ENCODE measurements at regions not wholly inside any gene's neighbourhood (a gene's known extent, or its start where the extent isn't known, plus 50 kb on each side); places are given as distances from the start of the nearest gene placed in this dataset.
A peak's percentile ranks its signal among the peaks of the same experiment; 100 is the strongest.

- peak; percentile 4 for TF ChIP-seq CTCF (IDR thresholded peaks at IDR 0.05; ENCODE audit: control extremely low read depth, extremely low read depth, low read depth, missing control alignments)
- CTCF ChIA-PET, result interaction anchor here (0.9 to 1.4 kb wide), 4 partner anchors 8 to 14 kb away, joined by 3 to 4 read pairs (median 3); no protein-coding TSS in a partner anchor
- POLR2A ChIA-PET, result no interaction called here
- DNase-seq (ENCODE audit: extremely low spot score), result no peak
These were observed 227.5 kb upstream of the MDFIC2 start for GRCh38 chr3:70539908-70540307.

- no peak for TF ChIP-seq CTCF (IDR thresholded peaks at IDR 0.05; ENCODE audit: control extremely low read depth, extremely low read depth, low read depth, missing control alignments)
- ChIA-PET POLR2A (no interaction called here), CTCF (interaction anchor here (1.4 to 2.9 kb wide), 5 partner anchors 7 to 1148 kb away, joined by 3 to 8 read pairs (median 4); no protein-coding TSS in a partner anchor)
- DNase-seq (ENCODE audit: extremely low spot score), result no peak
These were observed 220.4 kb upstream of the MDFIC2 start for GRCh38 chr3:70532806-70533205.

GRCh38 chr3:70531838-70532489 is 219.5 kb upstream of the MDFIC2 start:
- DNase-seq (ENCODE audit: extremely low spot score), result no peak
- ChIA-PET CTCF (interaction anchor here (1.4 to 2.9 kb wide), 6 partner anchors 8 to 1149 kb away, joined by 3 to 8 read pairs (median 4); no protein-coding TSS in a partner anchor), POLR2A (no interaction called here)
- no peak for TF ChIP-seq CTCF (IDR thresholded peaks at IDR 0.05; ENCODE audit: control extremely low read depth, extremely low read depth, low read depth, missing control alignments)

GRCh38 chr3:70531063-70531657 is 218.7 kb upstream of the MDFIC2 start:
- DNase-seq (ENCODE audit: extremely low spot score), result peak; percentile 7
- ChIA-PET POLR2A (no interaction called here), CTCF (interaction anchor here (1.4 to 2.9 kb wide), 4 partner anchors 9 to 1150 kb away, joined by 3 to 8 read pairs (median 6); no protein-coding TSS in a partner anchor)
- peak; percentile 49 for TF ChIP-seq CTCF (IDR thresholded peaks at IDR 0.05; ENCODE audit: control extremely low read depth, extremely low read depth, low read depth, missing control alignments)

- POLR2A ChIA-PET, result no interaction called here
- no peak for DNase-seq (ENCODE audit: extremely low spot score)
- no peak for TF ChIP-seq CTCF (IDR thresholded peaks at IDR 0.05; ENCODE audit: control extremely low read depth, extremely low read depth, low read depth, missing control alignments)
- CTCF ChIA-PET, result no interaction called here
These were observed 218.2 kb upstream of the MDFIC2 start for GRCh38 chr3:70530626-70531025.

- no peak for TF ChIP-seq CTCF (IDR thresholded peaks at IDR 0.05; ENCODE audit: control extremely low read depth, extremely low read depth, low read depth, missing control alignments)
- POLR2A ChIA-PET, result no interaction called here
- DNase-seq (ENCODE audit: extremely low spot score), result no peak
- CTCF ChIA-PET, result no interaction called here
These were observed 214.6 kb upstream of the MDFIC2 start for GRCh38 chr3:70527026-70527425.
